Left lung (tissue), 4 donors: ENCODE measurements at regions not wholly inside any gene's neighbourhood (a gene's known extent, or its start where the extent isn't known, plus 50 kb on each side); places are given as distances from the start of the nearest gene placed in this dataset.

ENCODE experiments used
- ATAC-seq: fragments of 200-7000 bp; cut with Tn5 transposase; one replicate; pipeline ENCODE4 v1.9.1; 2020; ENCODE audit warnings: moderate library complexity
- DNase-seq, 4 donors: peaks; one replicate each; pipeline ENCODE4 v3.0.0-alpha.2; 2013 to 2020
- H3K27ac ChIP-seq, 2 donors: fragments of 200-600 bp; sonication (generic) in 1 of 2; one replicate each; pipeline versions ENCODE4 v1.5.0 to v1.8.0; 2020 to 2021
- H3K27me3 ChIP-seq, 2 donors: fragments of 200-600 bp; sonication (generic) in 1 of 2; one replicate each; pipeline versions ENCODE4 v1.5.0 to v1.8.0; 2020 to 2021
- H3K36me3 ChIP-seq, 2 donors: fragments of 200-600 bp; sonication (generic) in 1 of 2; one replicate each; pipeline versions ENCODE4 v1.5.0 to v1.8.0; 2020 to 2021
- H3K4me1 ChIP-seq, 2 donors: fragments of 200-600 bp; one replicate each; pipeline ENCODE4 v1.8.0; 2021
- H3K4me3 ChIP-seq, 2 donors: fragments of 200-600 bp; sonication (generic) in 1 of 2; one replicate each; pipeline versions ENCODE4 v1.5.0 to v1.8.0; 2020 to 2021; ENCODE audit warnings: mild to moderate bottlenecking in 1 of 2
- H3K9me3 ChIP-seq, 2 donors: fragments of 200-600 bp; sonication (generic) in 1 of 2; one replicate each; pipeline versions ENCODE4 v1.5.0 to v1.8.0; 2020 to 2021
- intact Hi-C, 2 donors: fragments of 100-400 bp; cut with DNase I; formaldehyde crosslinking; loops; one replicate each; pipeline versions ENCODE4 v1.11.2 to v1.14.2; 2022
- TF ChIP-seq, protein P1 (sequence below), 2 donors: fragments of 200-600 bp; sonication (generic) in 1 of 2; IDR thresholded peaks; one replicate each; pipeline versions ENCODE4 v1.5.0 to v1.8.0; 2021; ENCODE audit warnings: antibody characterized with exemption in 2 of 2
- donor health status: DM: no; HTN: yes; CAD: no.
- donor health status: DM: no; HTN: no; CAD: no.

DNA sequence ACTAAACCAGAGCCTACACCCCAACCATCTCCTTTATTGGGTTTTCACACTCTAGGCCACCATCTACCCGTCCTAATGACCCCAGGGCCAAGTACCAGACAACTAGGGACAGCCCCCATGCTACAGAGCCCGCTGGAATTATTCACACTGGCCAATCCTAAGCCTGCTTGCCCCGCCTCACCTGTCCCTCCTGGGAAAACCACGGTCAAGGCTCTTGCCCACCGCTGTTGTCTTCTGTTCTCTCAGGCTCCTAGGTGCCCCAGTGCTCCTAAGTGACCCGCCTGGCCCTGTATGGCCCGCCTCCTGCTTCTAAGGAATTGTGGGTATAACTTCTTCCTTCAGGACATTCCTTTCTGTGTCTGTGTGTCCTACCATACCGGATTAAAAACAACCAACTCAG, 453.4 kb downstream of the CD83 start:
- TF ChIP-seq, protein P1, sequence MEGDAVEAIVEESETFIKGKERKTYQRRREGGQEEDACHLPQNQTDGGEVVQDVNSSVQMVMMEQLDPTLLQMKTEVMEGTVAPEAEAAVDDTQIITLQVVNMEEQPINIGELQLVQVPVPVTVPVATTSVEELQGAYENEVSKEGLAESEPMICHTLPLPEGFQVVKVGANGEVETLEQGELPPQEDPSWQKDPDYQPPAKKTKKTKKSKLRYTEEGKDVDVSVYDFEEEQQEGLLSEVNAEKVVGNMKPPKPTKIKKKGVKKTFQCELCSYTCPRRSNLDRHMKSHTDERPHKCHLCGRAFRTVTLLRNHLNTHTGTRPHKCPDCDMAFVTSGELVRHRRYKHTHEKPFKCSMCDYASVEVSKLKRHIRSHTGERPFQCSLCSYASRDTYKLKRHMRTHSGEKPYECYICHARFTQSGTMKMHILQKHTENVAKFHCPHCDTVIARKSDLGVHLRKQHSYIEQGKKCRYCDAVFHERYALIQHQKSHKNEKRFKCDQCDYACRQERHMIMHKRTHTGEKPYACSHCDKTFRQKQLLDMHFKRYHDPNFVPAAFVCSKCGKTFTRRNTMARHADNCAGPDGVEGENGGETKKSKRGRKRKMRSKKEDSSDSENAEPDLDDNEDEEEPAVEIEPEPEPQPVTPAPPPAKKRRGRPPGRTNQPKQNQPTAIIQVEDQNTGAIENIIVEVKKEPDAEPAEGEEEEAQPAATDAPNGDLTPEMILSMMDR (IDR thresholded peaks at IDR 0.05): no peak
- Histone ChIP-seq H3K36me3 (no peaks in the 10 kb centered on the region), H3K4me3 (no peak overlapping the region), H3K9me3 (no peaks in the 10 kb centered on the region), H3K27me3 (no peaks in the 10 kb centered on the region), H3K4me1 (no peaks in the 10 kb centered on the region), H3K27ac (no peak overlapping the region)
- no peak for DNase-seq
- no peak for ATAC-seq
- intact Hi-C loops: no loop called here

DNA sequence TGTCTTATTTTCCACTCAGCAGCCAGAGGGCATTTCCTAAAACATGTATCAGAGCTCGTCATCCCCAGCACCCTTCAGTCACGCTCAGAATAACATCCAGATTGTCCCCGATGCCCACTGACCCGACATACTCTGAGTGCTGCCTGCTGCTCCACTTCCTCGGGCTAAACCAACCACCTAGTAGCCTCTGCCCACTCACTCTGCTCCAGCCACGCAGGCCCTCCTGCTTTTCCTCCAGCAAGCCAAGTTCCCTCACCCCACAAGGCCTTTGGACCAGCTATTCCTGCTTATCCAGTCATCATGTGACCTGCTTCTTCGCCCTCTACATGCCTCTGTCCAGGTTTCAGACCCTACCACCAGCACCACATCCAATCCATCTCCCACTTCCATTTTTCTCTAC, 454.2 kb downstream of the CD83 start:
- no peaks in the 10 kb centered on the region for H3K36me3 ChIP-seq
- intact Hi-C loops: no loop called here

DNA sequence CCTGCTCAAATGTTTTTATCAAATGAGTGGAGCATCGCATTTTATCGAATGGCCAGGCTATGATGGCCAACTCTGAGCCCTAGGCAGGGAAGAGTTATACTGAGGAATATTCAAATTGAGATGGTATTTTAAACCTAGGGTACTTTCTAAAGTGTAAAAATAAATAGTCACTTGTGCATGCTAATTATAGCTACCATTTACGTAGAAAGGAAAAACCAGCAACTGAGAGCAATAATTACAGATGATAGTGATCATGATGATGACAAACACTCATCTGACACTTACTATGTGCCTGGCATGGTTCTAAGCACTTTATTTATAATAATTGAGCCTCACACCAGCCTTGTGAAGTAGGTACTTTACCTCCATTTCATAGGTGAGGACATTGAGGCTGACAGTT, 455.7 kb downstream of the CD83 start:
- ATAC-seq (no peak), DNase-seq (no peak)
- Histone ChIP-seq H3K4me3 (no peak overlapping the region), H3K4me1 (no peaks in the 10 kb centered on the region), H3K27me3 (no peaks in the 10 kb centered on the region), H3K9me3 (no peaks in the 10 kb centered on the region), H3K36me3 (no peaks in the 10 kb centered on the region), H3K27ac (no peak overlapping the region)
- TF ChIP-seq, protein P1 (IDR thresholded peaks at IDR 0.05): no peak
- intact Hi-C loops: no loop called here

More for the DNA sequence above, 454.2 kb downstream of the CD83 start:
- TF ChIP-seq, protein P1 (IDR thresholded peaks at IDR 0.05): no peak
- ATAC-seq (no peak), DNase-seq (no peak)
- Histone ChIP-seq H3K27me3 (no peaks in the 10 kb centered on the region), H3K4me3 (no peak overlapping the region), H3K27ac (no peak overlapping the region), H3K4me1 (no peaks in the 10 kb centered on the region), H3K9me3 (no peaks in the 10 kb centered on the region)

DNA sequence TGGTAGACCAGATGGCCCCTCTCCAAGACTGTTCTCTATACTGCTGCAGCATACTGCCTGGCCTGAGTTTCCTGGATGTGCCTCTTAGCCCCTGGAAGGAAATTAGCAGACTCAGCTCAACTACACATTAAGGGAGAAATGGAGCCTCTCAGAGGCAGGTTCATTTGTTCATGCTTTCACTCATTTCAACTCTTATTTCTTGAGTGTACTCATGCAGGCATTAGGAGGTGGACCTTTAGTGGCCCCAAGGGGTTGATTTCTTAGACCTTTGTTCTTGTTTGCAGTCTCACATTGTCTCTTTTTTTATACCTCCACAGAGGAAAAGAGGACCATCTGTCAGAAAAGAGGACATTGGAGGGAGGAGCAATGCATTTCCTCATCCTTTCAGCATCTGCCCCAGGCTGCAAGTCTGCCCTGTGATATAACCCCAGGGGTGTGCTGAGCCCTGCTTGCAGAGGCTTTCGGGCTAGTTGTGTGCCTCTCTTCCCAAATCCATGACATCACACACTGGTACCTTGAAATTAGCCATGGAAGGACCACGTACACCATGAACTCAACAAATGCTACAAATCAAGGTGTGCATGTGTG, 456.2 kb downstream of the CD83 start:
- H3K36me3 ChIP-seq: no peaks in the 10 kb centered on the region
- intact Hi-C loops: no loop called here
- H3K4me3 ChIP-seq: no peak overlapping the region
- H3K9me3 ChIP-seq: no peaks in the 10 kb centered on the region
- no peak for DNase-seq
- no peaks in the 10 kb centered on the region for H3K4me1 ChIP-seq
- ATAC-seq: no peak
- no peaks in the 10 kb centered on the region for H3K27me3 ChIP-seq
- no peak overlapping the region for H3K27ac ChIP-seq
- TF ChIP-seq, protein P1 (IDR thresholded peaks at IDR 0.05): no peak

DNA sequence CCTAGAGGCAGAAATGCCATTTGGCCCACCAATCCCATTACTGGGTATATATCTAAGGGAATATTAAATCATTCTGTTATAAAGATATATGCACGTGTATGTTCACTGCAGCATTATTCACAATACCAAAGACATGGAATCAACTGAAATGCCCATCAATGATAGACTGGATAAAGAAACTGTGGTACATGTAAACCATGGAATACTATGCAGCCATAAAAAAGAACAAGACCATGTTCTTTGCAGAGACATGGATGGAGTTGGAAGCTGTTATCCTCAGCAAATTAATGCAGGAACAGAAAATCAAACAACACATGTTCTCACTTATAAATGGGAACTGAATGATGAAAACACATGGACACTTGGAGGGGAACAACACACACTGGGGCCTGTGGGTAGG, 458.4 kb downstream of the CD83 start:
- no peak overlapping the region for H3K4me3 ChIP-seq
- no peak for ATAC-seq
- intact Hi-C loops: no loop called here

More for the DNA sequence above, 458.4 kb downstream of the CD83 start:
- H3K27me3 ChIP-seq: no peaks in the 10 kb centered on the region
- no peaks in the 10 kb centered on the region for H3K36me3 ChIP-seq
- no peak overlapping the region for H3K27ac ChIP-seq
- no peaks in the 10 kb centered on the region for H3K4me1 ChIP-seq
- TF ChIP-seq, protein P1 (IDR thresholded peaks at IDR 0.05): no peak
- no peak for DNase-seq
- H3K9me3 ChIP-seq: no peaks in the 10 kb centered on the region
